ENCODE measurements at regions not wholly inside any gene's neighbourhood (a gene's known extent, or its start where the extent isn't known, plus 50 kb on each side); places are given as distances from the start of the nearest gene placed in this dataset.

GRCh38 chr7:18230271-18230670, 202.6 kb upstream of the PRPS1L1 start:
- TF ChIP-seq RCOR1 (IDR thresholded peaks at IDR 0.05; ENCODE audit: insufficient replicate concordance, low read length) (no peak), POLR2A (IDR thresholded peaks at IDR 0.05; ENCODE audit: low read depth, low read length) (no peak), MXI1 (IDR thresholded peaks at IDR 0.05; ENCODE audit: borderline replicate concordance, low read depth, low read length) (no peak), CEBPB (IDR thresholded peaks at IDR 0.05; ENCODE audit: low read depth, low read length) (no peak), ELK1 (IDR thresholded peaks at IDR 0.05; ENCODE audit: borderline replicate concordance, low read depth, low read length) (no peak), USF2 (IDR thresholded peaks at IDR 0.05; ENCODE audit: low read depth, low read length) (no peak), MAZ (IDR thresholded peaks at IDR 0.05; ENCODE audit: borderline replicate concordance, low read depth, low read length) (no peak), NFE2L2 (IDR thresholded peaks at IDR 0.05; ENCODE audit: low read depth, low read length) (no peak), CHD1 (IDR thresholded peaks at IDR 0.05; ENCODE audit: low read depth, low read length) (no peak), MAFK (IDR thresholded peaks at IDR 0.05; ENCODE audit: low read depth, low read length) (no peak), SMC3 (IDR thresholded peaks at IDR 0.05; ENCODE audit: low read depth, low read length) (no peak), RAD21 (IDR thresholded peaks at IDR 0.05; ENCODE audit: low read length) (no peak)
- TF ChIP-seq, protein P1, sequence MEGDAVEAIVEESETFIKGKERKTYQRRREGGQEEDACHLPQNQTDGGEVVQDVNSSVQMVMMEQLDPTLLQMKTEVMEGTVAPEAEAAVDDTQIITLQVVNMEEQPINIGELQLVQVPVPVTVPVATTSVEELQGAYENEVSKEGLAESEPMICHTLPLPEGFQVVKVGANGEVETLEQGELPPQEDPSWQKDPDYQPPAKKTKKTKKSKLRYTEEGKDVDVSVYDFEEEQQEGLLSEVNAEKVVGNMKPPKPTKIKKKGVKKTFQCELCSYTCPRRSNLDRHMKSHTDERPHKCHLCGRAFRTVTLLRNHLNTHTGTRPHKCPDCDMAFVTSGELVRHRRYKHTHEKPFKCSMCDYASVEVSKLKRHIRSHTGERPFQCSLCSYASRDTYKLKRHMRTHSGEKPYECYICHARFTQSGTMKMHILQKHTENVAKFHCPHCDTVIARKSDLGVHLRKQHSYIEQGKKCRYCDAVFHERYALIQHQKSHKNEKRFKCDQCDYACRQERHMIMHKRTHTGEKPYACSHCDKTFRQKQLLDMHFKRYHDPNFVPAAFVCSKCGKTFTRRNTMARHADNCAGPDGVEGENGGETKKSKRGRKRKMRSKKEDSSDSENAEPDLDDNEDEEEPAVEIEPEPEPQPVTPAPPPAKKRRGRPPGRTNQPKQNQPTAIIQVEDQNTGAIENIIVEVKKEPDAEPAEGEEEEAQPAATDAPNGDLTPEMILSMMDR (conservative IDR thresholded peaks at IDR 0.05; ENCODE audit: low read depth, low read length), result no peak

All from IMR-90 (cell line).